ENCODE measurements at regions not wholly inside any gene's neighbourhood (a gene's known extent, or its start where the extent isn't known, plus 50 kb on each side); places are given as distances from the start of the nearest gene placed in this dataset.

DNA sequence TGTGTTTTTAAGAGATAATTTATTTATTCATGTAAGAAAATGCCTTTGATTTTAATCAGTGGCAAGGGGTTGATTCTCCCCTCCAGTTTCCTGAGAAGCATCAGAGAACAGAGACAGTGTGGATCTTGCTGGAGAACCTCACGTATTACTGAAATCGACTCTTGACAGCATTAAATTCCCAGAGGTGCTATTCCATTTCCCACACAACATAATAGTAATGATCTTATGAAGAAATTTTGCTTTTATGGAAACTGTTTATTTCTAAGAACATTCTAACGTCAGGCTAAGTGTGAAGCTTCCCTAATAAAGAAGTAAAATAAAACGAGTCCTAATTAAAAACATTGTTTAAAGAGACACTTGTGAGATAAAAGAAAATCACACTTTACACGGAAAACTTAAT lies 293.1 kb upstream of the NRP1 start:
- DNase-seq (ENCODE audit: low read depth) (no peak), FAIRE-seq (no peak)
- Histone ChIP-seq H3K27me3 (ENCODE audit: control insufficient read depth, insufficient read depth, low read length) (no peaks in the 10 kb centered on the region), H3K36me3 (ENCODE audit: control insufficient read depth, insufficient read depth, low read length) (no peaks in the 10 kb centered on the region), H3K4me3 (ENCODE audit: low read depth, low read length) (no peak overlapping the region)
- TF ChIP-seq, protein P1, sequence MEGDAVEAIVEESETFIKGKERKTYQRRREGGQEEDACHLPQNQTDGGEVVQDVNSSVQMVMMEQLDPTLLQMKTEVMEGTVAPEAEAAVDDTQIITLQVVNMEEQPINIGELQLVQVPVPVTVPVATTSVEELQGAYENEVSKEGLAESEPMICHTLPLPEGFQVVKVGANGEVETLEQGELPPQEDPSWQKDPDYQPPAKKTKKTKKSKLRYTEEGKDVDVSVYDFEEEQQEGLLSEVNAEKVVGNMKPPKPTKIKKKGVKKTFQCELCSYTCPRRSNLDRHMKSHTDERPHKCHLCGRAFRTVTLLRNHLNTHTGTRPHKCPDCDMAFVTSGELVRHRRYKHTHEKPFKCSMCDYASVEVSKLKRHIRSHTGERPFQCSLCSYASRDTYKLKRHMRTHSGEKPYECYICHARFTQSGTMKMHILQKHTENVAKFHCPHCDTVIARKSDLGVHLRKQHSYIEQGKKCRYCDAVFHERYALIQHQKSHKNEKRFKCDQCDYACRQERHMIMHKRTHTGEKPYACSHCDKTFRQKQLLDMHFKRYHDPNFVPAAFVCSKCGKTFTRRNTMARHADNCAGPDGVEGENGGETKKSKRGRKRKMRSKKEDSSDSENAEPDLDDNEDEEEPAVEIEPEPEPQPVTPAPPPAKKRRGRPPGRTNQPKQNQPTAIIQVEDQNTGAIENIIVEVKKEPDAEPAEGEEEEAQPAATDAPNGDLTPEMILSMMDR (IDR thresholded peaks at IDR 0.05; ENCODE audit: insufficient read depth, low read length, severe bottlenecking) = no peak

DNA sequence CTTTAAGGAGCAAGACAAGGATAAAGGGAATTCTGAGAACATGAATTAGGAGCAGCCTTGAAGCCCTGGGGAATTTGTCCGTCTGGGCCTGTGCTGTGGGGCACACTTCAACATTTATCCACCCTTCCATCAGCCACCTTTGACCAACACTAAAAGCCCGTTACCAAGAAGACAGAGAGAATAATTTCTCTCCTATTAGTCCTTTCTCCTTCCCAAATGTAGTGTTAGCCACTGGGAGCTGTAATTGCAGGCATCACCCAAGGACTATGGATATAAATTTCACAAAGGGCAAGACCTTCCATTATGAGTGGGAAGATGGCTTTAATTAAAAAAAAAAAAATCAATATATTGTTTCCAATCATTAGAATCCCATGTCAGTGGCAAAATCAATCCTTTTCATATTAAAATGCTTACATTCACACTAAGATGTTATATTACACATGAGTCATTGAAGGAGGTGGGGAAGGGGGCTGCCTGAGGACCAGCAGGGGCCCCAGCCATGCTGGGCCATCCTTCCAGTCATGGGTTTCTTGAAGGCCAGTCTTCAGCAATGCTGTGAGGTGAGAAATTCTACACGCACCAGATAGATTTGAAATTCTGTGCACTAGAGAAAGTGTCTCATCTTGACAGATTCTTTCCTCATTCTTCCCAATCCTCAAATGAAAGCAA lies 292.5 kb upstream of the NRP1 start:
- DNase-seq (ENCODE audit: low read depth) (no peak), FAIRE-seq (no peak)
- Histone ChIP-seq H3K36me3 (ENCODE audit: control insufficient read depth, insufficient read depth, low read length) (no peaks in the 10 kb centered on the region), H3K27me3 (ENCODE audit: control insufficient read depth, insufficient read depth, low read length) (no peaks in the 10 kb centered on the region), H3K4me3 (ENCODE audit: low read depth, low read length) (no peak overlapping the region)
- TF ChIP-seq, protein P1 (IDR thresholded peaks at IDR 0.05; ENCODE audit: insufficient read depth, low read length, severe bottlenecking) = no peak

DNA sequence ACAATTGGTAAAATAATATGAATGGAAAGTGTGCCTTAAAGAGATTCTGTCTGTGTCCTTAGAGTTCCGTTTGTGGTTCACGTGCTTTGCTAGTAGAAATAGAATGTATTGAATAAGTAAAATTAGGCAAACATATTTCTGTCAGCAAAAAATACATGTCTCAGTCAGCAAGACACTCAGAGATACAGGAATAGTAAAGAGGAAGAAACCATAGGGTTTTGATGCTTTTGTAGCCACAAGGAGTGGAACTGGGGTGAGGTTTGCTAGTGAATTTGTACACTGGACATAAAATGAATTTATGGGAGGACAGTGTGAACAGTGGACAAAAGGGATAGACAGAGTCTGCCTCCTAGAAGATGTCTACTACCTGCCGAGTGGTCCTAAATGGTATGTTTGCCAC lies 289.2 kb upstream of the NRP1 start:
- Histone ChIP-seq H3K27me3 (ENCODE audit: control insufficient read depth, insufficient read depth, low read length) (no peaks in the 10 kb centered on the region), H3K36me3 (ENCODE audit: control insufficient read depth, insufficient read depth, low read length) (no peaks in the 10 kb centered on the region), H3K4me3 (ENCODE audit: low read depth, low read length) (no peak overlapping the region)
- FAIRE-seq (no peak), DNase-seq (ENCODE audit: low read depth) (no peak)
- TF ChIP-seq, protein P1 (IDR thresholded peaks at IDR 0.05; ENCODE audit: insufficient read depth, low read length, severe bottlenecking) = no peak

DNA sequence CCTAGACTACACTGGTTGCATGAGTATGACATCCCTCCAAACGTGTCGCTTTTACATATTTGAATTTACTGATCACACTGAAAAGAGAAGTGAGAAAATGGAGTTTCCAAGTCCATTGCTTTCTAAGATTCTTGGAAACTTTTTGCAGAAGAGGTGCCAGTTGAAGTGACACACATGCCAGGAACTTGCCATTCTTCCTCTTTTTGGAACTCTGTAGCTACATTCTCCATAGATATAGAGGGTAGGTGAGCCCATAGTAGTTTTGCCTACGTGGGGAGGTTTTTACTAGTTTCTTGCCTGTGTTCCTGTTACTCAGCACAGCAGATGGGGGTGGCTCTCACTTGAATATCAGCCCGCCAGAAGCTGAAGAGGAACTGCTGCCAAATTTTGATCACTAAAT lies 286.6 kb upstream of the NRP1 start:
- FAIRE-seq = no peak

DNA sequence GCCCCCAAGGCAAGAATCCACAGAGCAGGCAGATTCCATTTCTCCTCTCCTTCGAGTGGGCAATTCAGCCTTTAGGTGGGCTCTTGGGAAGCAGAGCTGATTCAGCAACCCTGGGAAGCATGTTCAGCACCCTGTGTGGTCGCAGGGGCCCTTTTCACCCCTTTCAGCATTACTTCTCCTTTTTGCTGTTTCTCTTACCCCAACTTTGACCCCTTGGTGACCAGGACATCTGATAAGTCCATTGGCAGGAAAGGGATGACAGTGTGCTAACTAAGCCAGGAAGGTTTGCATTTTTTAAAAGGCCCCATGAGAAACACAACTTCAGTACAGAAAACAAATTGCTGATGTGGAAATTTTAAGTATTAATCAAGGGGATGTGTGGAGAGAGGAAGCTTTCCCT lies 283.7 kb upstream of the NRP1 start:
- DNase-seq (ENCODE audit: low read depth) (no peak), FAIRE-seq (no peak)
- H3K36me3 ChIP-seq (ENCODE audit: control insufficient read depth, insufficient read depth, low read length) = no peaks in the 10 kb centered on the region

More for the DNA sequence above, 286.6 kb upstream of the NRP1 start:
- no peak for DNase-seq (ENCODE audit: low read depth)
- TF ChIP-seq, protein P1 (IDR thresholded peaks at IDR 0.05; ENCODE audit: insufficient read depth, low read length, severe bottlenecking) = no peak
- no peak overlapping the region for H3K4me3 ChIP-seq (ENCODE audit: low read depth, low read length)
- no peaks in the 10 kb centered on the region for H3K36me3 ChIP-seq (ENCODE audit: control insufficient read depth, insufficient read depth, low read length)
- H3K27me3 ChIP-seq (ENCODE audit: control insufficient read depth, insufficient read depth, low read length) = no peaks in the 10 kb centered on the region

More for the DNA sequence above, 283.7 kb upstream of the NRP1 start:
- Histone ChIP-seq H3K4me3 (ENCODE audit: low read depth, low read length) (no peak overlapping the region), H3K27me3 (ENCODE audit: control insufficient read depth, insufficient read depth, low read length) (no peaks in the 10 kb centered on the region)
- TF ChIP-seq, protein P1 (IDR thresholded peaks at IDR 0.05; ENCODE audit: insufficient read depth, low read length, severe bottlenecking) = no peak
